ENCODE measurements at regions not wholly inside any gene's neighbourhood (a gene's known extent, or its start where the extent isn't known, plus 50 kb on each side); places are given as distances from the start of the nearest gene placed in this dataset.

GRCh38 chr4:36549252-36549651 lies 267.8 kb downstream of the DTHD1 start:
- Histone ChIP-seq H3K27me3 (ENCODE audit: control insufficient read depth, low read length) (no peaks in the 10 kb centered on the region), H3K9me3 (ENCODE audit: control insufficient read depth, insufficient read depth, low read length) (no peaks in the 10 kb centered on the region), H3K9me2 (replicated peaks; ENCODE audit: control insufficient read depth, low read length) (no peaks in the 10 kb centered on the region), H3K79me2 (ENCODE audit: control insufficient read depth, low read length) (no peaks in the 10 kb centered on the region), H3K4me1 (ENCODE audit: control insufficient read depth, low read length) (no peaks in the 10 kb centered on the region), H3K4me2 (ENCODE audit: low read length) (no peak overlapping the region), H3K36me3 (ENCODE audit: control insufficient read depth, low read length) (no peaks in the 10 kb centered on the region), H4K20me1 (ENCODE audit: control insufficient read depth, insufficient read depth, low read depth, low read length) (no peaks in the 10 kb centered on the region), H3K4me3 (ENCODE audit: low read length) (no peak overlapping the region), H3F3A (ENCODE audit: control insufficient read depth, insufficient read depth) (no peaks in the 10 kb centered on the region), H3K27ac (ENCODE audit: low read depth, low read length) (no peak overlapping the region)
- no peak for TF ChIP-seq EZH2phosphoT487 (IDR thresholded peaks at IDR 0.05; ENCODE audit: borderline replicate concordance, low read length)

- Histone ChIP-seq H3K9me3 (ENCODE audit: control insufficient read depth, insufficient read depth, low read length) (no peaks in the 10 kb centered on the region), H3K27ac (ENCODE audit: low read depth, low read length) (no peak overlapping the region), H3K9me2 (replicated peaks; ENCODE audit: control insufficient read depth, low read length) (no peaks in the 10 kb centered on the region), H3K27me3 (ENCODE audit: control insufficient read depth, low read length) (no peaks in the 10 kb centered on the region), H3K4me2 (ENCODE audit: low read length) (no peak overlapping the region), H3K36me3 (ENCODE audit: control insufficient read depth, low read length) (no peaks in the 10 kb centered on the region), H3K4me3 (ENCODE audit: low read length) (no peak overlapping the region), H4K20me1 (ENCODE audit: control insufficient read depth, insufficient read depth, low read depth, low read length) (no peaks in the 10 kb centered on the region), H3K4me1 (ENCODE audit: control insufficient read depth, low read length) (no peaks in the 10 kb centered on the region), H3F3A (ENCODE audit: control insufficient read depth, insufficient read depth) (no peaks in the 10 kb centered on the region), H3K79me2 (ENCODE audit: control insufficient read depth, low read length) (no peaks in the 10 kb centered on the region)
- no peak for TF ChIP-seq CTCF (IDR thresholded peaks at IDR 0.05; ENCODE audit: low read depth, low read length, poor library complexity, severe bottlenecking)
- TF ChIP-seq EZH2phosphoT487 (IDR thresholded peaks at IDR 0.05; ENCODE audit: borderline replicate concordance, low read length), result no peak
Measured at GRCh38 chr4:36549992-36550391, 268.6 kb downstream of the DTHD1 start.

- no peak overlapping the region for H3K4me2 ChIP-seq (ENCODE audit: low read length)
- TF ChIP-seq EZH2phosphoT487 (IDR thresholded peaks at IDR 0.05; ENCODE audit: borderline replicate concordance, low read length) (no peak), CTCF (IDR thresholded peaks at IDR 0.05; ENCODE audit: low read depth, low read length, poor library complexity, severe bottlenecking) (no peak)
- no peaks in the 10 kb centered on the region for H3K9me2 ChIP-seq (replicated peaks; ENCODE audit: control insufficient read depth, low read length)
- H3K27me3 ChIP-seq (ENCODE audit: control insufficient read depth, low read length), result no peaks in the 10 kb centered on the region
- H3K36me3 ChIP-seq (ENCODE audit: control insufficient read depth, low read length), result no peaks in the 10 kb centered on the region
- H3K27ac ChIP-seq (ENCODE audit: low read depth, low read length), result no peak overlapping the region
- H3K79me2 ChIP-seq (ENCODE audit: control insufficient read depth, low read length), result no peaks in the 10 kb centered on the region
- no peak overlapping the region for H3K4me3 ChIP-seq (ENCODE audit: low read length)
- no peaks in the 10 kb centered on the region for H3F3A ChIP-seq (ENCODE audit: control insufficient read depth, insufficient read depth)
- H4K20me1 ChIP-seq (ENCODE audit: control insufficient read depth, insufficient read depth, low read depth, low read length), result no peaks in the 10 kb centered on the region
- H3K4me1 ChIP-seq (ENCODE audit: control insufficient read depth, low read length), result no peaks in the 10 kb centered on the region
- no peaks in the 10 kb centered on the region for H3K9me3 ChIP-seq (ENCODE audit: control insufficient read depth, insufficient read depth, low read length)
Measured at GRCh38 chr4:36551697-36552214, 270.3 kb downstream of the DTHD1 start.

- Histone ChIP-seq H3K9me3 (ENCODE audit: control insufficient read depth, insufficient read depth, low read length) (no peaks in the 10 kb centered on the region), H3K79me2 (ENCODE audit: control insufficient read depth, low read length) (no peaks in the 10 kb centered on the region), H3F3A (ENCODE audit: control insufficient read depth, insufficient read depth) (no peaks in the 10 kb centered on the region), H3K4me1 (ENCODE audit: control insufficient read depth, low read length) (no peaks in the 10 kb centered on the region), H3K27ac (ENCODE audit: low read depth, low read length) (no peak overlapping the region), H3K36me3 (ENCODE audit: control insufficient read depth, low read length) (no peaks in the 10 kb centered on the region), H3K4me3 (ENCODE audit: low read length) (no peak overlapping the region), H3K9me2 (replicated peaks; ENCODE audit: control insufficient read depth, low read length) (no peaks in the 10 kb centered on the region), H3K27me3 (ENCODE audit: control insufficient read depth, low read length) (no peaks in the 10 kb centered on the region), H3K4me2 (ENCODE audit: low read length) (no peak overlapping the region), H4K20me1 (ENCODE audit: control insufficient read depth, insufficient read depth, low read depth, low read length) (no peaks in the 10 kb centered on the region)
- TF ChIP-seq EZH2phosphoT487 (IDR thresholded peaks at IDR 0.05; ENCODE audit: borderline replicate concordance, low read length) (no peak), CTCF (IDR thresholded peaks at IDR 0.05; ENCODE audit: low read depth, low read length, poor library complexity, severe bottlenecking) (no peak)
Measured at GRCh38 chr4:36553029-36553428, 271.6 kb downstream of the DTHD1 start.
